GM12878 (cell line): ENCODE measurements at regions not wholly inside any gene's neighbourhood (a gene's known extent, or its start where the extent isn't known, plus 50 kb on each side); places are given as distances from the start of the nearest gene placed in this dataset.

ENCODE experiments used
- ATAC-seq: fragments of 200-7000 bp; cut with Tn5 transposase; 3 replicates; pipeline ENCODE4 v1.9.1; 2020; ENCODE audit warnings: mild to moderate bottlenecking, moderate library complexity
- BruUV-seq: library from RNA; stranded (reverse); fragments of 400-500 nt; replicated peaks from 2 replicates; lab custom pipeline; 2021; lab: Mats Ljungman, UMichigan
- CTCF ChIA-PET: fragments of 300-600 bp; sonication (Branson Sonifier 250); formaldehyde crosslinking; extraction: SDS; loops from one replicate; lab custom pipeline; 2021; ENCODE audit warnings: inconsistent platforms; lab: Yijun Ruan, JAX
- POLR2A ChIA-PET: fragments of 350-600 bp; formaldehyde crosslinking; extraction: SDS; loops from one replicate; lab custom pipeline; 2021; ENCODE audit warnings: inconsistent platforms; lab: Charles Lee
- RAD21 ChIA-PET: fragments of 300-600 bp; sonication (Branson Sonifier 250); formaldehyde crosslinking; loops from one replicate; lab custom pipeline; 2023; ENCODE audit warnings: antibody characterized with exemption; ENCODE audit not compliant: unreplicated experiment; lab: Charles Lee
- SMC1A ChIA-PET: fragments of 300-600 bp; sonication (Branson Sonifier 250); formaldehyde crosslinking; loops from one replicate; lab custom pipeline; 2023; ENCODE audit not compliant: unreplicated experiment, uncharacterized antibody; lab: Charles Lee
- DNase-seq: peaks from one replicate; pipeline ENCODE4 v3.0.0-alpha.2; 2011; ENCODE audit warnings: low read depth, low spot score
- FAIRE-seq: peaks from 3 replicates; lab custom pipeline; 2011; peaks lifted over from hg19 to GRCh38; lab: Jason Lieb, UNC
- H2AFZ ChIP-seq: 2 replicates; pipeline ENCODE4 v1.6.0; 2011; ENCODE audit warnings: low read depth, low read length, control low read depth; ENCODE audit not compliant: control insufficient read depth
- H3K27ac ChIP-seq: 2 replicates; pipeline ENCODE4 v1.5.1; 2011; ENCODE audit warnings: control low read depth; ENCODE audit not compliant: control insufficient read depth, insufficient read depth
- H3K27me3 ChIP-seq, 2 experiments: replicated peaks in 1 of 2; 2 replicates each; pipeline versions ENCODE4 v1.6.0 to v1.6.1; 2011; ENCODE audit warnings: low read length in 1 of 2; ENCODE audit not compliant: control insufficient read depth in 2 of 2, insufficient read depth in 2 of 2
- H3K36me3 ChIP-seq, 2 experiments: 2 replicates each; pipeline ENCODE4 v1.5.1; 2011; ENCODE audit warnings: low read length in 1 of 2; ENCODE audit not compliant: control insufficient read depth in 2 of 2, insufficient read depth in 2 of 2
- H3K4me1 ChIP-seq: 2 replicates; pipeline ENCODE4 v1.6.1; 2011; ENCODE audit warnings: mild to moderate bottlenecking, low read length, moderate library complexity, mixed read lengths; ENCODE audit not compliant: control insufficient read depth, insufficient read depth
- H3K4me2 ChIP-seq: 2 replicates; pipeline ENCODE4 v1.6.0; 2011; ENCODE audit warnings: control low read depth; ENCODE audit not compliant: control insufficient read depth, insufficient read depth
- H3K4me3 ChIP-seq: fragments of 200-600 bp; sonication (generic); 2 replicates; pipeline ENCODE4 v1.5.1; 2016
- H3K79me2 ChIP-seq: 2 replicates; pipeline ENCODE4 v1.6.0; 2011; ENCODE audit warnings: low read length; ENCODE audit not compliant: control insufficient read depth, insufficient read depth
- H3K9ac ChIP-seq: 2 replicates; pipeline ENCODE4 v1.8.0; 2011; ENCODE audit warnings: low read length, control low read depth, mixed read lengths; ENCODE audit not compliant: control insufficient read depth, insufficient read depth
- H3K9me3 ChIP-seq: replicated peaks from 3 replicates; pipeline ENCODE4 v1.5.1; 2011; ENCODE audit warnings: mild to moderate bottlenecking, low read length; ENCODE audit not compliant: control insufficient read depth, insufficient read depth
- H4K20me1 ChIP-seq: 2 replicates; pipeline ENCODE4 v1.6.0; 2011; ENCODE audit not compliant: control insufficient read depth, insufficient read depth
- SPI1 ChIP-seq: IDR thresholded peaks from 2 replicates; pipeline ENCODE4 v1.6.1; 2011; ENCODE audit warnings: low read depth, mild to moderate bottlenecking, low read length, moderate library complexity, borderline replicate concordance; ENCODE audit not compliant: insufficient read depth
- WGBS: methylation state at CpG from one replicate; pipeline ENCODE4 v1.1.6; 2016; ENCODE audit warnings: low lambda C conversion rate; ENCODE audit not compliant: insufficient replicate concordance, insufficient coverage; ENCODE audit errors: missing lambda C conversion rate; 5-methylcytosine and 5-hydroxymethylcytosine counted together
- in situ Hi-C: fragments of 300-500 bp; cut with MboI; formaldehyde crosslinking; loops from 9 replicates; pipeline ENCODE4 v1.14.3; 2018; ENCODE audit warnings: mixed read lengths
- intact Hi-C: fragments of 100-400 bp; cut with micrococcal nuclease; formaldehyde crosslinking; loops from one replicate; pipeline ENCODE4 v1.14.2; 2022; ENCODE audit not compliant: unreplicated experiment
- TF ChIP-seq, protein P1 (sequence below): fragments of 450-650 bp; conservative IDR thresholded peaks from 2 replicates; pipeline ENCODE4 v1.6.1; 2017; ENCODE audit warnings: mild to moderate bottlenecking, moderate library complexity
- TF ChIP-seq, protein P2 (sequence below): IDR thresholded peaks from 2 replicates; pipeline ENCODE4 v1.6.1; 2012; ENCODE audit warnings: low read depth, low read length, improper control_type of control experiment
- TF ChIP-seq, protein P3 (sequence below): IDR thresholded peaks from 2 replicates; pipeline ENCODE4 v1.6.1; 2012; ENCODE audit warnings: mild to moderate bottlenecking, low read depth, low read length

DNA sequence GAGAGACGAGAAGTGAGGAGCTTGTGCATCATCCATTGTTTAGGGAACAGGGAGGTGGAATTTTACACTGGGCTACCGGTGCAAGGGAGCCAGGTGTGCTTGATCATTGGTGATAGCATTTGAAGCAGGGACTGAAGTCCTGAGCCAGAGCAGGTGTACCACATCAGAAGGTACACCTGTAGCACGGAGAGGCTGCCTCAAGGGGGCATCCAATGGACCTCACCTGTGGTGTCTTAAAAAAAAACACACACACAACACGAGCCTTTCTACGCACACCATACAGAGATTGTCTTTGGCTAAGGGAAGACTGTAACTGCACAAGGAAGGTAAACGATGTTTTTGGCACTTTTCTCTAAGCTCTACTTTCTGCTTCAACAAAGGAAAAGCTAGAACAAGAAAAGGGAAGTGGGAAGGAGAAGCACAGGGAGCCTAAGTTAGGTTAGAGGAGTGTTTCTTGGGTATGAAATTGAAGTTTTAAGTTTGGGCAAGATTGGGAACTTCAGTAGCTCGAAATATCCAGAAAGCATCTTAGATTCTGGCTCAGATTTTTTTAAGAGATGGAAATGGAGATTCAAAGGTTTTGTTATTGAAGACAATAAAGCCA is 334.3 kb upstream of the FBXO33 start:
- ChIA-PET POLR2A (no interaction called here), RAD21 (no interaction called here), CTCF (interaction anchor here (1.3 kb wide), 1 partner anchor 101 kb away, joined by 3 read pairs; no protein-coding TSS in a partner anchor), SMC1A (no interaction called here)
- WGBS: 34% methylated on average over 7 of the region's 7 CpGs
- in situ Hi-C loops: no loop called here
- H4K20me1 ChIP-seq: no peaks in the 10 kb centered on the region
- intact Hi-C loops: loop anchor here (10.0 kb wide), 1 partner anchor 182 kb away; no protein-coding TSS in a partner anchor
- TF ChIP-seq, protein P1, sequence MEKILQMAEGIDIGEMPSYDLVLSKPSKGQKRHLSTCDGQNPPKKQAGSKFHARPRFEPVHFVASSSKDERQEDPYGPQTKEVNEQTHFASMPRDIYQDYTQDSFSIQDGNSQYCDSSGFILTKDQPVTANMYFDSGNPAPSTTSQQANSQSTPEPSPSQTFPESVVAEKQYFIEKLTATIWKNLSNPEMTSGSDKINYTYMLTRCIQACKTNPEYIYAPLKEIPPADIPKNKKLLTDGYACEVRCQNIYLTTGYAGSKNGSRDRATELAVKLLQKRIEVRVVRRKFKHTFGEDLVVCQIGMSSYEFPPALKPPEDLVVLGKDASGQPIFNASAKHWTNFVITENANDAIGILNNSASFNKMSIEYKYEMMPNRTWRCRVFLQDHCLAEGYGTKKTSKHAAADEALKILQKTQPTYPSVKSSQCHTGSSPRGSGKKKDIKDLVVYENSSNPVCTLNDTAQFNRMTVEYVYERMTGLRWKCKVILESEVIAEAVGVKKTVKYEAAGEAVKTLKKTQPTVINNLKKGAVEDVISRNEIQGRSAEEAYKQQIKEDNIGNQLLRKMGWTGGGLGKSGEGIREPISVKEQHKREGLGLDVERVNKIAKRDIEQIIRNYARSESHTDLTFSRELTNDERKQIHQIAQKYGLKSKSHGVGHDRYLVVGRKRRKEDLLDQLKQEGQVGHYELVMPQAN: no peak
- TF ChIP-seq, protein P2, sequence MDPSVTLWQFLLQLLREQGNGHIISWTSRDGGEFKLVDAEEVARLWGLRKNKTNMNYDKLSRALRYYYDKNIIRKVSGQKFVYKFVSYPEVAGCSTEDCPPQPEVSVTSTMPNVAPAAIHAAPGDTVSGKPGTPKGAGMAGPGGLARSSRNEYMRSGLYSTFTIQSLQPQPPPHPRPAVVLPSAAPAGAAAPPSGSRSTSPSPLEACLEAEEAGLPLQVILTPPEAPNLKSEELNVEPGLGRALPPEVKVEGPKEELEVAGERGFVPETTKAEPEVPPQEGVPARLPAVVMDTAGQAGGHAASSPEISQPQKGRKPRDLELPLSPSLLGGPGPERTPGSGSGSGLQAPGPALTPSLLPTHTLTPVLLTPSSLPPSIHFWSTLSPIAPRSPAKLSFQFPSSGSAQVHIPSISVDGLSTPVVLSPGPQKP: no peak
- TF ChIP-seq, protein P3, sequence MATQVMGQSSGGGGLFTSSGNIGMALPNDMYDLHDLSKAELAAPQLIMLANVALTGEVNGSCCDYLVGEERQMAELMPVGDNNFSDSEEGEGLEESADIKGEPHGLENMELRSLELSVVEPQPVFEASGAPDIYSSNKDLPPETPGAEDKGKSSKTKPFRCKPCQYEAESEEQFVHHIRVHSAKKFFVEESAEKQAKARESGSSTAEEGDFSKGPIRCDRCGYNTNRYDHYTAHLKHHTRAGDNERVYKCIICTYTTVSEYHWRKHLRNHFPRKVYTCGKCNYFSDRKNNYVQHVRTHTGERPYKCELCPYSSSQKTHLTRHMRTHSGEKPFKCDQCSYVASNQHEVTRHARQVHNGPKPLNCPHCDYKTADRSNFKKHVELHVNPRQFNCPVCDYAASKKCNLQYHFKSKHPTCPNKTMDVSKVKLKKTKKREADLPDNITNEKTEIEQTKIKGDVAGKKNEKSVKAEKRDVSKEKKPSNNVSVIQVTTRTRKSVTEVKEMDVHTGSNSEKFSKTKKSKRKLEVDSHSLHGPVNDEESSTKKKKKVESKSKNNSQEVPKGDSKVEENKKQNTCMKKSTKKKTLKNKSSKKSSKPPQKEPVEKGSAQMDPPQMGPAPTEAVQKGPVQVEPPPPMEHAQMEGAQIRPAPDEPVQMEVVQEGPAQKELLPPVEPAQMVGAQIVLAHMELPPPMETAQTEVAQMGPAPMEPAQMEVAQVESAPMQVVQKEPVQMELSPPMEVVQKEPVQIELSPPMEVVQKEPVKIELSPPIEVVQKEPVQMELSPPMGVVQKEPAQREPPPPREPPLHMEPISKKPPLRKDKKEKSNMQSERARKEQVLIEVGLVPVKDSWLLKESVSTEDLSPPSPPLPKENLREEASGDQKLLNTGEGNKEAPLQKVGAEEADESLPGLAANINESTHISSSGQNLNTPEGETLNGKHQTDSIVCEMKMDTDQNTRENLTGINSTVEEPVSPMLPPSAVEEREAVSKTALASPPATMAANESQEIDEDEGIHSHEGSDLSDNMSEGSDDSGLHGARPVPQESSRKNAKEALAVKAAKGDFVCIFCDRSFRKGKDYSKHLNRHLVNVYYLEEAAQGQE: no peak
- TF ChIP-seq SPI1: peak; percentile 55
- no peaks in the 10 kb centered on the region for H3K27me3 ChIP-seq
- no TSS peak for BruUV-seq
- ATAC-seq (no peak), DNase-seq (no peak), FAIRE-seq (no peak)
- no peak overlapping the region for H3K4me3 ChIP-seq
- no peaks in the 10 kb centered on the region for H3K79me2 ChIP-seq
- H3K9ac ChIP-seq: no peak overlapping the region
- peaks cover 2% of the 10 kb centered on the region; the same call in 2 of the 3 replicates for H3K9me3 ChIP-seq
- peaks cover 7% of the 10 kb centered on the region for H3K4me1 ChIP-seq
- H3K4me2 ChIP-seq: no peak overlapping the region
- H3K36me3 ChIP-seq: no peaks in the 10 kb centered on the region
- H2AFZ ChIP-seq: no peak overlapping the region
- H3K27ac ChIP-seq: no peak overlapping the region
